WTC11 (cell line): ENCODE measurements at regions not wholly inside any gene's neighbourhood (a gene's known extent, or its start where the extent isn't known, plus 50 kb on each side); places are given as distances from the start of the nearest gene placed in this dataset.

ENCODE experiments used
- ATAC-seq: fragments of 200-7000 bp; cut with Tn5 transposase; 2 replicates; pipeline ENCODE4 v1.10.0; 2021; ENCODE audit warnings: mild to moderate bottlenecking, moderate library complexity
- CTCF ChIA-PET: fragments of 300-600 bp; sonication (Branson Sonifier 250); formaldehyde crosslinking; loops from one replicate; lab custom pipeline; 2021; ENCODE audit warnings: antibody characterized with exemption; lab: Charles Lee
- POLR2A ChIA-PET: fragments of 350-600 bp; sonication (Branson Sonifier 250); formaldehyde crosslinking; loops from one replicate; lab custom pipeline; 2021; ENCODE audit warnings: antibody characterized with exemption; lab: Charles Lee
- DNase-seq: peaks from one replicate; pipeline ENCODE4 v3.0.0; 2021; ENCODE audit warnings: low spot score
- H3K27ac Mint-ChIP-seq: 2 replicates; pipeline ENCODE4 v1.8.0; 2021; ENCODE audit warnings: mixed read lengths
- H3K27me3 Mint-ChIP-seq: 2 replicates; pipeline ENCODE4 v1.8.0; 2021; ENCODE audit warnings: low read depth, mild to moderate bottlenecking, moderate library complexity, mixed read lengths
- H3K36me3 Mint-ChIP-seq: 2 replicates; pipeline ENCODE4 v1.8.0; 2021; ENCODE audit warnings: mixed read lengths
- H3K4me1 Mint-ChIP-seq: 2 replicates; pipeline ENCODE4 v1.8.0; 2022; ENCODE audit warnings: mixed read lengths
- H3K4me3 Mint-ChIP-seq: 2 replicates; pipeline ENCODE4 v1.8.0; 2021; ENCODE audit warnings: mild to moderate bottlenecking, moderate library complexity, mixed read lengths
- H3K9me3 Mint-ChIP-seq: 2 replicates; pipeline ENCODE4 v1.8.0; 2021; ENCODE audit warnings: mixed read lengths
- ATF3 ChIP-seq: sonication (generic); formaldehyde crosslinking; conservative IDR thresholded peaks from 2 replicates; pipeline ENCODE4 v1.8.1; 2022; ENCODE audit warnings: mild to moderate bottlenecking, missing genetic modification reagents
- E2F4 ChIP-seq: sonication (generic); formaldehyde crosslinking; IDR thresholded peaks from 2 replicates; pipeline ENCODE4 v1.8.1; 2022; ENCODE audit warnings: low read depth, mild to moderate bottlenecking, moderate library complexity, missing genetic modification reagents, borderline replicate concordance
- ERG ChIP-seq: fragments of 250-450 bp; sonication (Bioruptor Pico); IDR thresholded peaks from 2 replicates; pipeline ENCODE4 v1.8.0; 2021; ENCODE audit warnings: mild to moderate bottlenecking
- FOXK1 ChIP-seq: sonication (generic); formaldehyde crosslinking; IDR thresholded peaks from 2 replicates; pipeline ENCODE4 v1.8.0; 2022; ENCODE audit warnings: mild to moderate bottlenecking, moderate library complexity, missing genetic modification reagents
- GRHL2 ChIP-seq: fragments of 250-450 bp; sonication (Bioruptor Pico); IDR thresholded peaks from 2 replicates; pipeline ENCODE4 v1.8.0; 2022; ENCODE audit warnings: mild to moderate bottlenecking, moderate library complexity; ENCODE audit not compliant: insufficient replicate concordance, severe bottlenecking
- HMGXB4 ChIP-seq: sonication (generic); formaldehyde crosslinking; IDR thresholded peaks from 2 replicates; pipeline ENCODE4 v1.8.1; 2023; ENCODE audit warnings: mild to moderate bottlenecking, moderate library complexity, missing genetic modification reagents
- IRF2 ChIP-seq: sonication (generic); formaldehyde crosslinking; IDR thresholded peaks from 2 replicates; pipeline ENCODE4 v1.8.0; 2022; ENCODE audit warnings: low read depth, missing genetic modification reagents, borderline replicate concordance
- MYBL2 ChIP-seq: sonication (generic); formaldehyde crosslinking; IDR thresholded peaks from 2 replicates; pipeline ENCODE4 v1.8.1; 2023; ENCODE audit warnings: mild to moderate bottlenecking, moderate library complexity, missing genetic modification reagents
- NR1H2 ChIP-seq: sonication (generic); formaldehyde crosslinking; IDR thresholded peaks from 2 replicates; pipeline ENCODE4 v1.9.0; 2021; ENCODE audit warnings: mild to moderate bottlenecking, moderate library complexity, missing genetic modification reagents
- NR2C2 ChIP-seq: sonication (generic); formaldehyde crosslinking; IDR thresholded peaks from 2 replicates; pipeline ENCODE4 v1.8.0; 2022; ENCODE audit warnings: mild to moderate bottlenecking, missing genetic modification reagents
- PRDM15 ChIP-seq: sonication (generic); formaldehyde crosslinking; IDR thresholded peaks from 2 replicates; pipeline ENCODE4 v1.8.0; 2022; ENCODE audit warnings: missing genetic modification reagents
- RELA ChIP-seq: sonication (generic); formaldehyde crosslinking; IDR thresholded peaks from 2 replicates; pipeline ENCODE4 v1.8.1; 2022; ENCODE audit warnings: missing genetic modification reagents, mild to moderate bottlenecking, borderline replicate concordance
- SP1 ChIP-seq: sonication (generic); formaldehyde crosslinking; conservative IDR thresholded peaks from 2 replicates; pipeline ENCODE4 v1.8.1; 2022; ENCODE audit warnings: missing genetic modification reagents
- ZNF263 ChIP-seq: sonication (generic); formaldehyde crosslinking; IDR thresholded peaks from 2 replicates; pipeline ENCODE4 v1.8.1; 2022; ENCODE audit warnings: low read depth, mild to moderate bottlenecking, moderate library complexity, missing genetic modification reagents
- ZNF532 ChIP-seq: fragments of 250-450 bp; sonication (Bioruptor Pico); IDR thresholded peaks from 2 replicates; pipeline ENCODE4 v1.9.0; 2021; ENCODE audit warnings: mild to moderate bottlenecking, borderline replicate concordance

GRCh38 chr22:49239264-49240015 is 588.2 kb downstream of the BRD1 start:
- CTCF ChIA-PET = no interaction called here

More at GRCh38 chr22:49239264-49240015, 588.2 kb downstream of the BRD1 start:
- ATAC-seq = no peak
- Mint-ChIP-seq H3K27ac (no peak overlapping the region), H3K27me3 (no peaks in the 10 kb centered on the region), H3K4me3 (no peak overlapping the region), H3K9me3 (peaks cover 13% of the 10 kb centered on the region; the same call in 1 of the 2 replicates), H3K4me1 (peaks cover 9% of the 10 kb centered on the region), H3K36me3 (no peaks in the 10 kb centered on the region)
- no peak for DNase-seq
- TF ChIP-seq RELA = no peak
- no peak for TF ChIP-seq E2F4
- no peak for TF ChIP-seq NR1H2 (CRISPR knock-in tag)
- TF ChIP-seq IRF2 = no peak
- no peak for TF ChIP-seq FOXK1
- no peak for TF ChIP-seq HMGXB4 (CRISPR knock-in tag)
- no peak for TF ChIP-seq PRDM15
- no peak for TF ChIP-seq ZNF532 (CRISPR knock-in tag)
- TF ChIP-seq SP1 = no peak
- no peak for TF ChIP-seq ATF3 (CRISPR knock-in tag)
- TF ChIP-seq MYBL2 = no peak
- no peak for TF ChIP-seq NR2C2 (CRISPR knock-in tag)
- TF ChIP-seq GRHL2 = no peak
- no peak for TF ChIP-seq ZNF263 (CRISPR knock-in tag)
- TF ChIP-seq ERG = no peak
- POLR2A ChIA-PET = no interaction called here
